HCT116 (cell line): ENCODE measurements at regions not wholly inside any gene's neighbourhood (a gene's known extent, or its start where the extent isn't known, plus 50 kb on each side); places are given as distances from the start of the nearest gene placed in this dataset.

Experiments
- ATAC-seq: fragments of 200-7000 bp; cut with Tn5 transposase; 2 replicates; pipeline ENCODE4 v1.9.1; 2020; ENCODE audit warnings: mild to moderate bottlenecking, moderate library complexity
- BruUV-seq: library from RNA; stranded (reverse); fragments of 400-500 nt; replicated peaks from 2 replicates; lab custom pipeline; 2021; lab: Mats Ljungman, UMichigan
- CTCF ChIA-PET: fragments of 300-600 bp; sonication (Branson Sonifier 250); formaldehyde crosslinking; loops from one replicate; lab custom pipeline; 2021; ENCODE audit warnings: antibody characterized with exemption; lab: Charles Lee
- POLR2A ChIA-PET: fragments of 300-600, 350-600 bp; sonication (Branson Sonifier 250); formaldehyde crosslinking; loops from one replicate; lab custom pipeline; 2021; ENCODE audit warnings: antibody characterized with exemption; lab: Charles Lee
- RAD21 ChIA-PET, 2 experiments: fragments of 300-600 bp; sonication (Branson Sonifier 250); formaldehyde crosslinking; loops; one replicate each; lab custom pipeline; 2023; ENCODE audit warnings: low total read pairs in 2 of 2; ENCODE audit not compliant: uncharacterized antibody in 2 of 2, unreplicated experiment in 2 of 2, low non-redundant PET in 1 of 2; lab: Charles Lee
- DNase-seq: peaks from one replicate; pipeline ENCODE4 v3.0.0-alpha.2; 2010; ENCODE audit warnings: low read depth, low spot score
- H2AFZ ChIP-seq: fragments of 200-600 bp; shearing (Covaris generic), sonication (generic); 2 replicates; pipeline ENCODE4 v1.6.1; 2017; ENCODE audit warnings: low read depth, mixed run types, mixed read lengths, antibody characterized with exemption, low read length; ENCODE audit not compliant: poor library complexity, severe bottlenecking
- H3K27ac ChIP-seq: 2 replicates; pipeline ENCODE4 v1.5.1; 2012; ENCODE audit warnings: low read depth, low read length
- H3K27me3 ChIP-seq: fragments of 200-600 bp; sonication (generic); 2 replicates; pipeline ENCODE4 v1.6.1; 2016; ENCODE audit warnings: mixed run types, low read length, mixed read lengths; ENCODE audit not compliant: insufficient read depth
- H3K36me3 ChIP-seq, 2 experiments: fragments of 200-500 bp in 1 of 2; fragments of 200-600 bp in 1 of 2; sonication (Bioruptor generic) in 1 of 2; sonication (generic) in 1 of 2; 2 replicates each; pipeline versions ENCODE4 v1.5.1 to v1.6.1; 2014 to 2016; ENCODE audit warnings: low read length in 2 of 2, inconsistent platforms in 1 of 2, mixed read lengths in 1 of 2, mixed run types in 1 of 2; ENCODE audit not compliant: insufficient read depth in 2 of 2, control insufficient read depth in 1 of 2
- H3K4me1 ChIP-seq, 2 experiments: fragments of 200-600 bp in 1 of 2; sonication (generic) in 1 of 2; 2 replicates each; pipeline versions ENCODE4 v1.5.1 to v1.6.1; 2012 to 2017; ENCODE audit warnings: low read length in 2 of 2, inconsistent platforms in 1 of 2, mild to moderate bottlenecking in 1 of 2, mixed read lengths in 1 of 2, mixed run types in 1 of 2, moderate library complexity in 1 of 2; ENCODE audit not compliant: insufficient read depth in 2 of 2, control insufficient read depth in 1 of 2
- H3K4me2 ChIP-seq: fragments of 200-600 bp; sonication (generic); 2 replicates; pipeline ENCODE4 v1.6.1; 2017; ENCODE audit warnings: mixed run types, low read length, mixed read lengths
- H3K4me3 ChIP-seq, 2 experiments: fragments of 200-600 bp in 1 of 2; sonication (generic) in 1 of 2; replicated peaks in 1 of 2; 2 replicates each; pipeline ENCODE4 v1.5.1; 2011 to 2016; ENCODE audit warnings: low read length in 2 of 2, control low read depth in 1 of 2, low read depth in 1 of 2, mild to moderate bottlenecking in 1 of 2, mixed read lengths in 1 of 2, mixed run types in 1 of 2
- H3K79me2 ChIP-seq: fragments of 200-600 bp; sonication (generic); 2 replicates; pipeline ENCODE4 v1.6.1; 2017; ENCODE audit warnings: mild to moderate bottlenecking, mixed run types, low read length, moderate library complexity, mixed read lengths; ENCODE audit not compliant: insufficient read depth
- H3K9ac ChIP-seq: fragments of 200-600 bp; sonication (generic); 2 replicates; pipeline ENCODE4 v1.6.1; 2016; ENCODE audit warnings: low read length, mixed read lengths
- H3K9me2 ChIP-seq: fragments of 200-600 bp; sonication (generic), shearing (Covaris generic); 2 replicates; pipeline ENCODE4 v1.6.1; 2017; ENCODE audit warnings: mixed run types, mild to moderate bottlenecking, moderate library complexity; ENCODE audit not compliant: insufficient read depth
- H3K9me3 ChIP-seq, 2 experiments: fragments of 200-500 bp in 1 of 2; fragments of 200-600 bp in 1 of 2; sonication (Bioruptor generic) in 1 of 2; sonication (generic) in 1 of 2; 2 replicates each; pipeline ENCODE4 v1.6.1; 2014 to 2017; ENCODE audit warnings: low read length in 2 of 2, mixed read lengths in 2 of 2, inconsistent platforms in 1 of 2, low read depth in 1 of 2, mild to moderate bottlenecking in 1 of 2, mixed run types in 1 of 2, moderate library complexity in 1 of 2; ENCODE audit not compliant: control insufficient read depth in 1 of 2, insufficient read depth in 1 of 2
- H4K20me1 ChIP-seq: fragments of 200-600 bp; sonication (generic), shearing (Covaris generic); 2 replicates; pipeline ENCODE4 v1.6.1; 2017; ENCODE audit warnings: mixed run types, mild to moderate bottlenecking, moderate library complexity; ENCODE audit not compliant: insufficient read depth
- CTCF ChIP-seq, 3 experiments: fragments of 200-600 bp in 1 of 3; sonication (generic) in 1 of 3; IDR thresholded peaks in 2 of 3; conservative IDR thresholded peaks in 1 of 3; 2 replicates each; pipeline ENCODE4 v1.5.1; 2012 to 2017; ENCODE audit warnings: low read depth in 2 of 3, low read length in 2 of 3, antibody characterized with exemption in 1 of 3, borderline replicate concordance in 1 of 3, control low read depth in 1 of 3, mild to moderate bottlenecking in 1 of 3, mixed read lengths in 1 of 3, mixed run types in 1 of 3, moderate library complexity in 1 of 3; ENCODE audit not compliant: insufficient read depth in 1 of 3
- EGR1 ChIP-seq: IDR thresholded peaks from 2 replicates; pipeline ENCODE4 v1.6.1; 2012; ENCODE audit warnings: low read depth
- EZH2phosphoT487 ChIP-seq: fragments of 200-600 bp; IDR thresholded peaks from 2 replicates; pipeline ENCODE4 v1.6.1; 2018; ENCODE audit warnings: antibody characterized with exemption, borderline replicate concordance
- MAX ChIP-seq: IDR thresholded peaks from 2 replicates; pipeline ENCODE4 v1.6.1; 2012
- REST ChIP-seq: IDR thresholded peaks from 2 replicates; pipeline ENCODE4 v1.6.1; 2012; ENCODE audit warnings: low read depth
- SP1 ChIP-seq: IDR thresholded peaks from 2 replicates; pipeline ENCODE4 v1.6.1; 2012; ENCODE audit warnings: low read depth
- TCF7L2 ChIP-seq: IDR thresholded peaks from 2 replicates; pipeline ENCODE4 v1.7.0; 2011; ENCODE audit warnings: borderline replicate concordance, inconsistent platforms; ENCODE audit not compliant: insufficient read depth, insufficient read length; ENCODE audit errors: extremely low read depth
- YY1 ChIP-seq: IDR thresholded peaks from 2 replicates; pipeline ENCODE4 v1.6.1; 2011; ENCODE audit warnings: low read length, low read depth, moderate library complexity, mild to moderate bottlenecking; ENCODE audit not compliant: insufficient replicate concordance; ENCODE audit errors: extremely low read depth
- ZBTB33 ChIP-seq: IDR thresholded peaks from 2 replicates; pipeline ENCODE4 v1.6.1; 2011; ENCODE audit warnings: mild to moderate bottlenecking, low read length, moderate library complexity; ENCODE audit not compliant: insufficient replicate concordance; ENCODE audit errors: extremely low read depth
- ZNF274 ChIP-seq: fragments of 200-500 bp; sonication (Bioruptor generic); IDR thresholded peaks from 2 replicates; pipeline ENCODE4 v1.6.1; 2014; ENCODE audit warnings: mild to moderate bottlenecking, low read depth, low read length, inconsistent platforms
- intact Hi-C: fragments of 100-400 bp; cut with micrococcal nuclease; formaldehyde crosslinking; loops from 2 replicates; pipeline ENCODE4 v1.10.0; 2022

- RAD21 ChIA-PET: no interaction called here
Measured at GRCh38 chr2:38230756-38231155, 146.3 kb downstream of the ATL2 start.

More at GRCh38 chr2:38230756-38231155, 146.3 kb downstream of the ATL2 start:
- 0 out of 2 replicates have a peak, but pooled peaks cover under 1% of the 10 kb centered on the region for H3K27me3 ChIP-seq
- DNase-seq: no peak
- no peak overlapping the region for H3K4me2 ChIP-seq
- H3K9me2 ChIP-seq: no peaks in the 10 kb centered on the region
- BruUV-seq: no TSS peak
- H2AFZ ChIP-seq: no peak overlapping the region
- H3K9ac ChIP-seq: no peak overlapping the region
- H4K20me1 ChIP-seq: no peaks in the 10 kb centered on the region
- H3K9me3 ChIP-seq: no peaks in the 10 kb centered on the region
- no peak overlapping the region for H3K27ac ChIP-seq
- no peak overlapping the region for H3K4me3 ChIP-seq
- ChIA-PET POLR2A (no interaction called here), CTCF (no interaction called here)
- intact Hi-C loops: no loop called here
- H3K79me2 ChIP-seq: no peaks in the 10 kb centered on the region
- H3K4me1 ChIP-seq: no peaks in the 10 kb centered on the region
- H3K36me3 ChIP-seq: no peaks in the 10 kb centered on the region
- ATAC-seq: no peak
- TF ChIP-seq ZBTB33 (no peak), CTCF (IDR thresholded peaks at IDR 0.05 in 2 of 3, conservative IDR thresholded peaks at IDR 0.05 in 1 of 3; ENCODE audit: borderline replicate concordance in 1 of 3, insufficient read depth in 1 of 3, low read depth in 2 of 3, low read length in 2 of 3) (no peak), MAX (no peak), YY1 (no peak), EGR1 (no peak), SP1 (no peak), TCF7L2 (no peak), REST (no peak), ZNF274 (no peak), EZH2phosphoT487 (no peak)
- TF ChIP-seq, all 23 proteins: peak for 0
